ENCODE measurements at regions not wholly inside any gene's neighbourhood (a gene's known extent, or its start where the extent isn't known, plus 50 kb on each side); places are given as distances from the start of the nearest gene placed in this dataset.
A peak's percentile ranks its signal among the peaks of the same experiment; 100 is the strongest.
"Not testable (repeated sequence)": the region's sequence is repeated elsewhere in the genome, so short reads cannot be mapped to it uniquely, and the experiment has no call there.

GRCh38 chr10:36736311-36736710 is 389.1 kb upstream of the ANKRD30A start:
- TF ChIP-seq CTCF (IDR thresholded peaks at IDR 0.05; ENCODE audit: low read depth, low read length, missing control alignments), result no peak
- no peak overlapping the region for H3K4me3 ChIP-seq (ENCODE audit: low read depth, low read length)
- in situ Hi-C loops (cut with HindIII; ENCODE audit: low sequenced_read_pairs), result no loop called here
- DNase-seq (ENCODE audit: low read depth), result no peak

GRCh38 chr10:36734590-36734989 is 390.8 kb upstream of the ANKRD30A start:
- in situ Hi-C loops (cut with HindIII; ENCODE audit: low sequenced_read_pairs); DNase-seq (ENCODE audit: low read depth); H3K4me3 ChIP-seq (ENCODE audit: low read depth, low read length): not testable (repeated sequence)

- DNase-seq (ENCODE audit: low read depth), result no peak
- TF ChIP-seq CTCF (IDR thresholded peaks at IDR 0.05; ENCODE audit: low read depth, low read length, missing control alignments), result no peak
- in situ Hi-C loops (cut with HindIII; ENCODE audit: low sequenced_read_pairs), result no loop called here
- no peak overlapping the region for H3K4me3 ChIP-seq (ENCODE audit: low read depth, low read length)
Measured at GRCh38 chr10:36730316-36730715, 395.1 kb upstream of the ANKRD30A start.

- no peak overlapping the region for H3K4me3 ChIP-seq (ENCODE audit: low read depth, low read length)
- TF ChIP-seq CTCF (IDR thresholded peaks at IDR 0.05; ENCODE audit: low read depth, low read length, missing control alignments), result no peak
- in situ Hi-C loops (cut with HindIII; ENCODE audit: low sequenced_read_pairs), result no loop called here
- no peak for DNase-seq (ENCODE audit: low read depth)
Measured at GRCh38 chr10:36728626-36729025, 396.8 kb upstream of the ANKRD30A start.

- TF ChIP-seq CTCF (IDR thresholded peaks at IDR 0.05; ENCODE audit: low read depth, low read length, missing control alignments), result peak; percentile 49
- peak; percentile 83 for DNase-seq (ENCODE audit: low read depth)
- no peak overlapping the region for H3K4me3 ChIP-seq (ENCODE audit: low read depth, low read length)
- in situ Hi-C loops (cut with HindIII; ENCODE audit: low sequenced_read_pairs), result no loop called here
Measured at GRCh38 chr10:36725581-36726520, 399.5 kb upstream of the ANKRD30A start.

- no peak for TF ChIP-seq CTCF (IDR thresholded peaks at IDR 0.05; ENCODE audit: low read depth, low read length, missing control alignments)
- no peak for DNase-seq (ENCODE audit: low read depth)
- in situ Hi-C loops (cut with HindIII; ENCODE audit: low sequenced_read_pairs), result no loop called here
- H3K4me3 ChIP-seq (ENCODE audit: low read depth, low read length), result no peak overlapping the region
Measured at GRCh38 chr10:36722777-36723176, 402.6 kb upstream of the ANKRD30A start.

- in situ Hi-C loops (cut with HindIII; ENCODE audit: low sequenced_read_pairs), result no loop called here
- no peak for TF ChIP-seq CTCF (IDR thresholded peaks at IDR 0.05; ENCODE audit: low read depth, low read length, missing control alignments)
- DNase-seq (ENCODE audit: low read depth), result no peak
- no peak overlapping the region for H3K4me3 ChIP-seq (ENCODE audit: low read depth, low read length)
Measured at GRCh38 chr10:36721871-36722270, 403.5 kb upstream of the ANKRD30A start.

Measured in astrocyte of the cerebellum (primary cell).